NOMO-1 (cell line): ENCODE measurements at regions not wholly inside any gene's neighbourhood (a gene's known extent, or its start where the extent isn't known, plus 50 kb on each side); places are given as distances from the start of the nearest gene placed in this dataset.

Source experiments
- DNase-seq, 2 experiments: peaks; one replicate each; lab custom pipeline; 2025; ENCODE audit not compliant: unreplicated experiment in 2 of 2; lab: John Stamatoyannopoulos, UW

DNA sequence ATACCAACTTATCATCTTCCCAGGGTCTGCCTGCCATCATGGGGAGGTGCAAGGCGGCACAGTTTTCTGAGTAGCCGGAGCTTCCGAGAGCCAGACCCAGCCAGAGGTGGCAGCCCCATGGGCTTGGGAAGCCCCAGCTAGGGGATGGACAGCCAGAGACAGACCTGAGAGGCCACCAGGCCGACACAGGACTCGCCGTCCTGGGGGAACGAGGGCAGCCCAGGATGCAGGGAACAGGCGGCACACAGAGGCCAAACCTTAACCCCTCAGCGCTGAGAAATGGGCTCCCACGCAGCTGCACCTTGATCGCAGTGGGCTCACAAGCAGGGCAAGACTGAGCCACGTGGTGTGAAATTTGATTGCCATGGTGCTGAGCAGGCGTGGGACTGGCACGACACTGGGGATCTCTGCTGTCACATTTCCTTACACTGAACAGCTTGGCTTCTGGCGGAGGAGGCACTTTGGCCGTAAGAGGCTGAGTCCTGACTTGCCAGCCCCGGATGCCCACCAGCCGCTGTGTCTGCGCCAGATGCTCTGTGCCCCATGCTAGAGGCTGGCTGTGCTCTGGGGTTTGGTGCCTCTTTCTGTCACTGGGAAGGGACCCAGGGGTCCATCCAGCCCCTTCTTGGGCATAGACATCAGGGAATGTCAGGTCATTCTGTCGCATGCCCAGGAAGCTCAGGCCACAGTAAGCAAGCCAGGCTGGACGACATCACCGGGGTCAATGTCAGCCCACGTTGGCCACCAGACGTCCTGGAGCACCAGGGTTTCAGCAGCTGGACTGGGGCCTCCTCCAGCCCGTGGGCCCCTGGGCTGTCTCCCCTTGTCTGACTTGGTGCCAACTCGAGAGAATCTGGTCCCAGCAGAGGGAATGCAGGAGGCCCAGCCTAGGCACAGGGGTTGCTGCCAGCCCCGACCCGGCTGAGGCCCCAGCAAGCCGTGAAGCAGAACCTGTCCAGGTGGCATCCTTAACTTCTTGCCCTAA is 312.1 kb upstream of the MYT1L start:
- no peak for DNase-seq

DNA sequence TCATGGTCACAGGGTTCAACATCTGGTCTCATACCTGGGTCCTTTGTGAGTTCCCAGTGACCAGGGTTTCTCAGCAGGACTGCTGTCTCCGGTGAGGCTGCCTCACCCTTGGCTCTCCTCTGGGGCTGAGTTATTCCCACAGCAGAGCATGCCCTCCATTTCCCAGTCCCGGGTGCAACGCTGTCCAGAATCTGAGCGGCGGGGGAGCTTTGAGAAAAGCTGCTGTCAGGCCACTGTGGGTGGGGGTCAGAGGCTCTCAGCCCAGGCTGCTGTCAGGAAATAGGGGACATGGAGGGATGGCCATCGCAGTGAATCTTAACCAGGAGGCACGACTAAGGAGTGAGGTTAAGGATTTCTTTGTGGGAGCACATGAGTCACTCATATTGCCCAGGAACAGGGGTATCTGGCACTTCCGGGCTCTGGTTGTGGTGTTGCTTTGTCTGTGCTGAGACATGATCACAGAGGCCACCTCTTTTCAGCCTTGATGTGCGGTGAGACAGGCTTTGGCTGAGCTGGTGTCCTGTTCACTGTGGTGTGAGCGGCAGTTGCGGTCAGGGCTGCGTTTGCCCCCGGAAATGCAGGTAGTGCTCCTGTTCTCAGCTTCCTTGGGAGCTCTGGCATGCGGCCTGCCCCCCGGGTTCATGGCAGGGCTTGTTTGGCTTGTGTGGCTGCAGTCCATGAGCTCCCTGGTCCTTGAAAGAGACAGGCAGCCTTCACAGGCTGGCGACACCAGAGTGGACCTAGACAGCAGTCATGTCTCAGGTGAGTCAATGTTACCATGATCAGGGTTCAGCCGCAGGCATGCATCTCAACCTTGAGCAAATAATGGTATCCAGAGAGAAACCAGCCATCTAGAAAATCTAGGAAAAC is 310.7 kb upstream of the MYT1L start:
- DNase-seq, result no peak

- no peak for DNase-seq
Measured at GRCh38 chr2:2640818-2641217, 309.7 kb upstream of the MYT1L start.

- no peak for DNase-seq
Measured at GRCh38 chr2:2640371-2640770, 309.3 kb upstream of the MYT1L start.

DNA sequence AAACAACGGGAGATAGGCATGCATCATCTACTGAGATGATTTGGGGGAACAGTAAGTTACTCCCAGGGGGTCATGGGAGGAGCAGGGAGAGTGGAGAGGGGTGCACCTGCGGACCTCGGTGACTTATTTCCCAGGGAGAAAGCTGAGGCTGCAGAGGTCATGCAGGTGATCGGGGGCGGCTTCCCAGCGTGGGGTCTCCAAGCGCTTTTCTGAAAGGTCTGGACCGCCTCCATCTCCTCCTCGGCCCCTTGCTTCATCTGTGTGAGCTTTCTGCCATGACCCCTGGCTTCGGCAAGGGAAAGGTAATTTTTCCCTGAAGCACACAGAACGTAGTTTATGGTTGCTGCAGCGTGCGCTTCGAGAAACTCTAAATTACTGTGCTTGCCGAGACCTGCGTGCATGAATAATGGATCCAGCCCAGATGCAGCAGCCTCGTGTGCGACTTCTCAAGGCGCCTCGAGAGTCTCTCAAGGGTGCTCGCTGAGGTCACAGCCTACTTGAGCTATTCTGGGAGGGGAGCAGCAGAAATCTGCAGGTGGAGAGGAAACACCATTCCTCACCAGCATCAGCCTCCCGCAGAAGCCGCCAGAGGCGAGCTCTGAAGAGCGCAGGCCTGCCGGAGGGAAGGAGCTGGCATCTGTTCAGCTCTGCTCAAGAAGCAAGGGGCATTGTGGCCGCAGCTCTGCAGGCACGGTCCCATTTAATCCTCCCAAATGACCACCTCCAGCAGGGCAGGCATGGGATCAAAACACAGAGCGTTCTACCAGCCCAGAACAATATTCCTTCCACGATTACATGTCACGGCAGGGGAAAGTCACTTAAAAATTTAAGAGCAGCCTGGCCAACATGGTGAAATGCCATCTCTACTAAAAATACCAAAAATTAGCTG is 308.4 kb upstream of the MYT1L start:
- DNase-seq, result no peak

- no peak for DNase-seq
Measured at GRCh38 chr2:2638547-2639220, 307.6 kb upstream of the MYT1L start.

DNA sequence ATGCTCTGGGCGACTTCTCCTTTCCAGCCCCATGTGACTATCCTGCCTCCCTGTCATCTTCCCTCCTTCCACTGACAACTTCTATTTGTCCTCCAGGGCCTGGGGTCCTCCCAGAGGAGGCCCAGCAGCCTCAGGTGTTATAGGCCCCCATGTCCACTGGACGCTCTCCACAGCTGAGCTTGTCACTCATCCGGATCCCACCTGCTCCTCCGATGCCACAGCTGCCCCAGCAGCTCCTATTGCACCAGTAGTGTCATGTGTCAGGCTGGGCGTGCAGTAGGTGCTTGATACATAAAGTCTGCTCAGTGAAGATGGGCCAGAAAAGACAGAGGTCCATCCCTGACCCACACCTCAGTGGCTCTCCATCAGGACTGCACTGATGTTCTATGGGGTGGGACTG is 305.7 kb upstream of the MYT1L start:
- no peak for DNase-seq

- DNase-seq, result no peak
Measured at GRCh38 chr2:2635025-2635528, 304.0 kb upstream of the MYT1L start.

DNA sequence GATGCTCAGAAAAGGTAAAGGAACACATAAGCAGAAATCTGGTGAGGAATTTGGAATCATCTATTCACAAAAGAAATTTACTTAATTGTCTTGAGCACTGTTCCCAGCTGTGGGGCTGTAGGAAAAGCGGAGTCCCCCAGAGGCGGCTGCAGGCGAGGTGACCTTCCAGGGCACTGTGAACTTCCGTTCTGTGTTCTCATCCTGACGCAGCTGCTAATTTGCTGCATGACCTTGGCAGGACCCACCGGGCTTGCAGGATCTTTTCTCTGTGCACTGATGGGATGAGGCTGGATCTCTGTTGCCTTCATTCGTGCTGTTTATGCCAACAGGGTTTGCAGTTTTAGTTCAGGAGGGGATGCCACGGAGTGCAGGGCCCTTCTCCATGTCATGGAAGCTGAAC is 301.9 kb upstream of the MYT1L start:
- no peak for DNase-seq

DNA sequence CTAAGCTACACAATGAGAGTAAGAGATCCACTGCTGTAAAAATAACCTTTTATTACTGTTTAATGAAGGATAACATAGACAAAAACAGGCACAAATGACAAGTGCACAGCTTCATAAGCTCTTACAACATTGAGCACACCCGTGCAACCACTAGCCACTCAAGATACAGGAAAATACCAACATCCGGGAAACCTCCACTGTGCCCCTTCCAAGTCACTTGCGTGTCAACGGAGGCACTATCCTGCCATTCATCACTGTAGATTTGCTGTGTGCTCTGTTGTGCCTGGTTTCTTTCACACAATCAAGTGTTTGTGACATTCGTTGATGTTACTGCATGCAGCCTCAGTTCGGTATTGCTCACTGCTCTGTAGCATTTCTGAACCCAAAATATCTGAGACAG is 292.9 kb upstream of the MYT1L start:
- DNase-seq, result no peak

DNA sequence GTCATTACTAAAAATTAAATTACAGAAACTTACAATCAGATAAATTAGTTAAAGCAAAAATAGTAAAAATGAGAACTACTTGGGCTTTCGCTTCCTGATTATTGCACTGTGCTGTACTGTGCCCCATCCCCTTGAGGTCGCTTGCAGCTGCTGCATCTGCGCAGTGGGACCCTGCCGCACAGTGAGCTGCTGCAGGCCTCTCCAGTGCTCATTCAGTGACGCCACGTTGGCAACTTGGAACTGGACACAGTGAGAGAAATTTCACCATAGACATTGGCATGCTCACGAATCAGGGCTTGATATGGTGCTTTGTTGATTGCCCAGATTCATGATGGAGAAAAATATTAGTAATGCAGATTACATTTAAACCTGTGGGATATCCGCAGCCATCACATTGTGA is 290.8 kb upstream of the MYT1L start:
- peak; percentile 10 to 23 for DNase-seq

DNA sequence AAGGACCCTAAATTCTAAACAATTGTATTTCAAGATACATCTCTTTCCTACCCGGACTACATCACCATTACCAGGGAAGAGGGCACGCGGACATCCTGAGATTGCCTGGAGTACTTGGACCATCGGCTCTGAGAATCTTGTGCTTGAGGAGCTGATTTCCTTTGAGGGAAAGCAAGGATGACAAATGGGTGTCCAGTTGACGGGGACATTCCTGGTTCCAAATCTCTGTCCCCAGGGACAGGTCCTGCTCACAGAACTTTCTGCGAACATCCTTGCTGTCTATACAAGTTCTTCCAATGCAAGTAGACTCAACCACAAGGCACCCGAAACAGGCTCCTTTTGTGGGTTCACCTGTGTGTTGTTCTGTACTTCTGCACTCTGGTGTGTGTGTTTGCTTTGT is 289.5 kb upstream of the MYT1L start:
- no peak for DNase-seq

DNA sequence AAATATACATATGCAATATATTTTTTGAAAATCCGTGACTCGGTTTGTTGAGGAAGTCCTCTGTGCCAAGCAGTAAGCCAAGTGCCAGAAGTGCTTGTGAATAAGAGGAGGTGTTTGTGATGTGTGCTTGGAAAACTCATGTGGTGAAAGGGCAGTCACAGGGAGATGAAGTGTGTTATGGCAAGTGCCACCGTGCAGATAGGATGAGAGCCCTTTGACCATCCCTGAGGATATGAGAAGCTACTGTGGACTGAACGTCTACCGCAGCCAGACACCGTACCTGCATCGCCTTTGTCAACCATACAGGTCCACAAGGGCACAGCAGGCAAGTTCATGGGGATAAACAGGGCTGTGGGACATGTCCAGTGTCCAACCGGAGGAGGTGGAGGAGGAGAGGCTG is 288.9 kb upstream of the MYT1L start:
- no peak for DNase-seq

GRCh38 chr2:2614452-2614851 is 283.4 kb upstream of the MYT1L start:
- no peak for DNase-seq

GRCh38 chr2:2613279-2614199 is 282.5 kb upstream of the MYT1L start:
- peak; percentile 19 to 38 for DNase-seq

DNA sequence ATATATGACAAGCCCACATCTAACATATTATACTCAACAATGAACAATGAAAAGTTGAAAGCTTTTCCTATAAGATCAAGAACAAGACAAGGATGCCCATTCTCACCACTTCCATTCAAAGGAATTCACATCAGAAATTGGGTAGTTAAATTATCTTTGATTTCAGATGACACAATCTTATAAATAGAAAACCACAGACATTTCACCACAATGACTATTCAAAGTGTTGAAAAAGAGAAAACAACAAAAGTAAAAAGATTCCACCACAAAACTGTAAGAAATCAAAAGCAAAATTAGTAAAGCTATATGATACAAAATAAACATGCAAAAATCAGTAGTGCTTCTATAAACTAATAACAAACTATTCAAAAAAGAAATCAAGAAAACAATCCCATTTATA is 279.7 kb upstream of the MYT1L start:
- no peak for DNase-seq

DNA sequence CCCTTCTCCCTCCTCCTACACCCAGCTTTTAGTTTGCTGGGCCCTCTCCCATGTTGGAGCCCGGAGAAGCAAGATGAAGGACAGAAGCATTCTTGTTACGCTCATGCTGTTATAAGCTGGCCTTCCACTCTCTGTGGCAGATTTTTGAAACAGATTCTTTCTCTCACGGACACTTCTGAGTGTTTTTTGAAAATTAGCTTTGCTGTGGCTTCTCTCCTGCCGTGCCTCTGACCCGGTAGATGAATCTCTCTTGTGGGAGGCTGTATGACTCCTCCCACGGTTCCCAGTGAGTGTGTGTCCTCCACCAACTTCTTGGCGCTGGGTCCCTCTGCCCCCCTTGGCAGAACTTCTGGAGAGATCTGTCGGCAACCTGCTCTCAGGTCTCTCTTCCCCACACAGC is 269.3 kb upstream of the MYT1L start:
- no peak for DNase-seq

GRCh38 chr2:2599441-2599840 is 268.4 kb upstream of the MYT1L start:
- no peak for DNase-seq

- no peak for DNase-seq
Measured at GRCh38 chr2:2597712-2598111, 266.6 kb upstream of the MYT1L start.
